ENCODE measurements at regions not wholly inside any gene's neighbourhood (a gene's known extent, or its start where the extent isn't known, plus 50 kb on each side); places are given as distances from the start of the nearest gene placed in this dataset.
"Not testable (repeated sequence)": the region's sequence is repeated elsewhere in the genome, so short reads cannot be mapped to it uniquely, and the experiment has no call there.

- Mint-ChIP-seq H3K36me3 (no peaks in the 10 kb centered on the region), H3K27me3 (ENCODE audit: low read depth in 3 of 3) (peaks cover 0 to 1% (median 0%) of the 10 kb centered on the region in 3 donors), H3K4me1 (peaks cover 12% of the 10 kb centered on the region), H3K4me3 (no peak overlapping the region), H3K27ac (no peak overlapping the region), H3K9me3 (peaks cover 3 to 10% (median 6%) of the 10 kb centered on the region in 7 donors)
- no peaks in the 10 kb centered on the region for H3K27me3 ChIP-seq (ENCODE audit: control insufficient read depth in 2 of 2, insufficient read depth in 2 of 2, low read length in 2 of 2)
- H3K9ac ChIP-seq (ENCODE audit: insufficient read depth, low read length, poor library complexity, severe bottlenecking): no peak overlapping the region
- H3K9me3 ChIP-seq (replicated peaks in 1 of 2; ENCODE audit: control insufficient read depth in 1 of 2, insufficient read depth in 1 of 2, low read length in 2 of 2): no peaks in the 10 kb centered on the region
- H3K4me1 ChIP-seq (ENCODE audit: control insufficient read depth in 1 of 2, insufficient read depth in 2 of 2, low read length in 2 of 2): no peaks in the 10 kb centered on the region
- H3K4me2 ChIP-seq (replicated peaks; ENCODE audit: extremely low read depth, low read length, poor library complexity, severe bottlenecking): no peak overlapping the region
- intact Hi-C loops (cut with micrococcal nuclease): no loop called here
- no peaks in the 10 kb centered on the region for H4K20me1 ChIP-seq (ENCODE audit: insufficient read depth, low read length)
- 100% methylated on average over 1 of the region's 2 CpGs for WGBS (ENCODE audit: insufficient coverage)
- H3K4me3 ChIP-seq (replicated peaks in 1 of 3; ENCODE audit: low read depth in 2 of 3, low read length in 3 of 3): no peak overlapping the region
- no peak overlapping the region for H3K27ac ChIP-seq (ENCODE audit: low read depth in 1 of 2, low read length in 2 of 2)
- TF ChIP-seq, protein P1, sequence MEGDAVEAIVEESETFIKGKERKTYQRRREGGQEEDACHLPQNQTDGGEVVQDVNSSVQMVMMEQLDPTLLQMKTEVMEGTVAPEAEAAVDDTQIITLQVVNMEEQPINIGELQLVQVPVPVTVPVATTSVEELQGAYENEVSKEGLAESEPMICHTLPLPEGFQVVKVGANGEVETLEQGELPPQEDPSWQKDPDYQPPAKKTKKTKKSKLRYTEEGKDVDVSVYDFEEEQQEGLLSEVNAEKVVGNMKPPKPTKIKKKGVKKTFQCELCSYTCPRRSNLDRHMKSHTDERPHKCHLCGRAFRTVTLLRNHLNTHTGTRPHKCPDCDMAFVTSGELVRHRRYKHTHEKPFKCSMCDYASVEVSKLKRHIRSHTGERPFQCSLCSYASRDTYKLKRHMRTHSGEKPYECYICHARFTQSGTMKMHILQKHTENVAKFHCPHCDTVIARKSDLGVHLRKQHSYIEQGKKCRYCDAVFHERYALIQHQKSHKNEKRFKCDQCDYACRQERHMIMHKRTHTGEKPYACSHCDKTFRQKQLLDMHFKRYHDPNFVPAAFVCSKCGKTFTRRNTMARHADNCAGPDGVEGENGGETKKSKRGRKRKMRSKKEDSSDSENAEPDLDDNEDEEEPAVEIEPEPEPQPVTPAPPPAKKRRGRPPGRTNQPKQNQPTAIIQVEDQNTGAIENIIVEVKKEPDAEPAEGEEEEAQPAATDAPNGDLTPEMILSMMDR (IDR thresholded peaks at IDR 0.05): no peak
- H2AFZ ChIP-seq (ENCODE audit: insufficient read depth, low read depth, low read length, poor library complexity, severe bottlenecking): no peak overlapping the region
- DNase-seq: no peak
- H3K36me3 ChIP-seq (replicated peaks in 1 of 2; ENCODE audit: control insufficient read depth in 1 of 2, insufficient read depth in 2 of 2, low read length in 2 of 2): no peaks in the 10 kb centered on the region
- H3K79me2 ChIP-seq (ENCODE audit: insufficient read depth, low read length): no peaks in the 10 kb centered on the region
Observed at GRCh38 chr11:104678408-104678807, 219.9 kb downstream of the CASP12 start.

GRCh38 chr11:104677069-104677468 is 221.2 kb downstream of the CASP12 start:
- H3K9ac ChIP-seq (ENCODE audit: insufficient read depth, low read length, poor library complexity, severe bottlenecking); intact Hi-C loops (cut with micrococcal nuclease); H3K27me3 ChIP-seq (ENCODE audit: control insufficient read depth in 2 of 2, insufficient read depth in 2 of 2, low read length in 2 of 2); H3K4me3 ChIP-seq (replicated peaks in 1 of 3; ENCODE audit: low read depth in 2 of 3, low read length in 3 of 3); H3K36me3 ChIP-seq (replicated peaks in 1 of 2; ENCODE audit: control insufficient read depth in 1 of 2, insufficient read depth in 2 of 2, low read length in 2 of 2); H3K4me3 Mint-ChIP-seq; H3K27ac ChIP-seq (ENCODE audit: low read depth in 1 of 2, low read length in 2 of 2); DNase-seq; H3K27me3 Mint-ChIP-seq (ENCODE audit: low read depth in 3 of 3); H3K4me2 ChIP-seq (replicated peaks; ENCODE audit: extremely low read depth, low read length, poor library complexity, severe bottlenecking); H3K36me3 Mint-ChIP-seq; H4K20me1 ChIP-seq (ENCODE audit: insufficient read depth, low read length); H3K9me3 ChIP-seq (replicated peaks in 1 of 2; ENCODE audit: control insufficient read depth in 1 of 2, insufficient read depth in 1 of 2, low read length in 2 of 2); H3K27ac Mint-ChIP-seq; H3K4me1 ChIP-seq (ENCODE audit: control insufficient read depth in 1 of 2, insufficient read depth in 2 of 2, low read length in 2 of 2); H2AFZ ChIP-seq (ENCODE audit: insufficient read depth, low read depth, low read length, poor library complexity, severe bottlenecking); H3K79me2 ChIP-seq (ENCODE audit: insufficient read depth, low read length): not testable (repeated sequence)
- Mint-ChIP-seq H3K4me1 (peaks cover 12% of the 10 kb centered on the region), H3K9me3 (peaks cover 6 to 13% (median 8%) of the 10 kb centered on the region in 7 donors)
- no CpG with 5 or more reads among the region's 3 CpGs for WGBS (ENCODE audit: insufficient coverage)

Data from CD14-positive monocyte (primary cell).